CD4-positive, alpha-beta T cell treated with Interleukin-15 for 4 hours (primary cell): ENCODE measurements at regions not wholly inside any gene's neighbourhood (a gene's known extent, or its start where the extent isn't known, plus 50 kb on each side); places are given as distances from the start of the nearest gene placed in this dataset.

ENCODE experiments used
- DNase-seq: peaks from one replicate; pipeline ENCODE4 v3.0.0-alpha.2; 2020; ENCODE audit warnings: low spot score

DNA sequence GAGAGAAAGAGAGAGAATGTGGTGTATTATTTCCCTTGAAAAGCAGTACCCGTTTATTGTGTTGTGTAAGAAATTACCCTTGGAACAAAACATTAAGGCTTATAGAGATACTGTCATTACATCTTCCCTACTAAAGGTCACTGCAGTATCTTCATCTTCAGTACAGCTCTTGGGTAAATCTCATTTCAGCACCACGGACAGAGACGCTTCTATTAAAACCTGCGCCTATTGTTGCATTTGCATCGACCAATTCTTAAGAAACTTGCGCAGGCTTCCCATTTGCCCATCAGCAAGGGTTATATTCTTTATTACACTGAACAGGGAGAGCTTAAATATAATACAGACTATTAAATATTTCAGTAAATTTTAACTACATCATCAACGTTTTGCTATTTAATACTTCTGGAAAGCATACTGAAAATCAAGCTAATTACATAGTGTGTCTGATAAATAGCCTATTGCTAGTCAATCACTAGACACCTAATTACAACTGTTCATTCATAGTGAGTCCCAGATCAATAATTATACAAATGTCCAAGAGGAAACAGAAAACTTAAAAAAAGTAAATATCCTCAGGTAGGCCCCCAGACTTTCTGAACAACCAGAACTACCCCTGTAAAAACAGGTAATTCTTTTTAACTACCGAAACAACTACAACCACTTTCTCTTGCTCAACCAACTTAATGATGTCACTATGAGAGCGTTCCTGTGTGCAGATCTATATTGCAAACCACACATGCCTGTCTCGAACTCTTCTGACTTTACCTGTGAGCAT is 350.6 kb downstream of the LIG4 start:
- no peak for DNase-seq

DNA sequence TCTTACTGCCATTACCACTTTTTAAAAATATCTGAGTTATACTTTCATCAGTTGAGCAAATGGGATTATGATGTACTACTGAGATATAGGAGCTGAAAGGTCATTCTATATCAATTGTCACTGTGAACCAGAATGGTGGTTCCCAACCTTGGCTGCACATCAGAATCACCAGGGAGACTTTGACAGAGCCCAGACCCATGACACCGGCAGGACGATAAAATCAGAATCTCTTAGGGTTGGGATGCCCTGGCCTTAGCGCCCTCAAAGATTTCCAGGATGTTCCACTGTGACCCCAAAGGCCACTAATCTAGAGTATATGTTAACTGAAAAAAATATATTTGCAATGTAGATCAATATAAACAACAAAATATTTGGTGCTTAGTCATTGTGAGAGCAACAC is 355.1 kb downstream of the LIG4 start:
- no peak for DNase-seq

DNA sequence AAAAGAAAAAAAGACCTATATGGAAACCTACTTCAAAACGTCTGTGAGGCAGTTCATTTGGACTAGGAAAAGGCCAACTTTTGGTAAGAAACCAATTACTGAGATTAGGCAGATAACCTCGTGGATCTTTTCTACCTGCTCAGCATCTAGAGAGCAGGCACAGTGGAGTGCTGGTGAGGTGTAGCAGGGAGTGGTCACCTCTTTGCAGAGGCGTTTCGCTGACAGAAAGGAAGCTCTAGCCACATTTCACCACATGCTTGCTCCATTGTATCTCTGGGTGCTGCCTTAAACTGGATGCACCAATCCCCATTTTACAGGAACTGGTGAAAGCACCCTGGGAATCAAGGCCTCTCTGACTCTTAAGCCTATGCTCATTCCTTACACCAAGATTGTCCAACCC is 360.5 kb downstream of the LIG4 start:
- no peak for DNase-seq

DNA sequence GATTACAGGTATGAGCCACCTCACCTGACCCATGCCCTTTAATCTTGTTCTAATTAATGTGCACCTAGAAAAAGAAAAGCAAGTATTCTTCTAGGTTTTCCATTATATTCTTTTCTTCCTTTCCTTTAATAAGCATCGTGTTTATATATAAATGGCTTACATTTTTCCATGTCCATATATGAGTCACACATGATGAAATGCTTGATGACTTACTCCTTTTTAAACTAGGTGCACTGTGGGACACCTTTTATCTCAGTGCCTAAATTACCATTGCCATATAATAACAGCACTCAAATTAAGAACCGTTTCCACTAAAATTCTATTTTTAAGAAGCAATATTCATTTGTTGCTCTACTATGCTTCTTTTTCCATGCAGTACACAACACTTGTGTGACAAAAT is 363.3 kb downstream of the LIG4 start:
- no peak for DNase-seq

DNA sequence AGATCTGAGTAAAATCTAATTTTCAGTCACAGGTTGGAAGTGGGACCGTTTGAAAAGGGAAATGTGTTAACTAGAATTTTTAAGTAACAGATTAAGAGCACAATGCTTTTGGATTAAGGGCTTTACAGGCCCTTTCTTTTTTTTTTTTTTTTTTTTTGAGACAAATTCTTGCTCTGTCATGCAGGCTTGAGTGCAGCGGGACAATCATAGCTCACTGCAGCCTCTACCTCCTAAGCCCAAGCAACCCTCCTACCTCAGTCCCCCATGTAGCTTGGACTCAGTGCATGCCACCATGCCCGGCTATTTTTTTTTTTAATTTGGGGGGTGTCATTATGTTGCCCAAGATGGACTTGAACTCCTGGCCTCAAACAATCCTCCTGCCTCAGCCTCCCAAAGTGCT is 363.7 kb downstream of the LIG4 start:
- DNase-seq: no peak

DNA sequence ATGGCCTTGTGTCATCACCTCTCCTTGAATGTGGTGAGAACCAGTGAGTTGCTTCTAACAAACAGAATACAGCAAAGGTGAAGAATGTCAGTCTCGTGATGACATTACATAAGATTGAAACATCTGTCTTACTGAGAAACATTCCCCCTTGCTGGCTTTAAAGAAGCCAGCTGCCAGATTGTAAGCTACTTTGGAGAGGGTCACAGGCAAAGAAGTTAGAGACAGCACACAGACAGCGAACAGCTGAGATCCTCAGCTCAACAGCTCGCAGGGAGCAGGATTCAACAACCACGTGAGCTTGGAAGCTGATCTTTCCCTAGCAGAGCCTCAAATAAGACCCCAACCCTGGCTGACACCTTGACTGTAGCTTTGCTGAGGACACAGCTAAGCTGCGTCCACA is 367.9 kb downstream of the LIG4 start:
- DNase-seq: no peak

DNA sequence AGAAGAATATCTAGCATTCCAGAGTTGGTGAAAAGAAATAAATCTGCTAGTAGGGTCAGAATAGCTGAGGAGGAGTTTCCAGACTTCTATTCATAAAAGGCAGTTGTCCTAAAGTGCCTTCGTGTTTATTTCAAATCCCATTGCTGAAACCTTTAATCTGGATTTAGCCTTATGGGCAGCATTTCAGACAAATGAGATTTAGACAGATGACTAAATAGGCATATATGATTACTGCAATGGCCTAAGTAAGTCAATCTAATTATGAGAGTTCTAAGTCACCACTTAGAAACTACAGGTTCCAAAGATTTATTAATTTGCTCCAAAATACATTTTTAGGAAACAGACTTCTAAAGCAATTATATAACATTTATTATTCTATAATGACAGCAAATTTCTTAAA is 368.7 kb downstream of the LIG4 start:
- no peak for DNase-seq

DNA sequence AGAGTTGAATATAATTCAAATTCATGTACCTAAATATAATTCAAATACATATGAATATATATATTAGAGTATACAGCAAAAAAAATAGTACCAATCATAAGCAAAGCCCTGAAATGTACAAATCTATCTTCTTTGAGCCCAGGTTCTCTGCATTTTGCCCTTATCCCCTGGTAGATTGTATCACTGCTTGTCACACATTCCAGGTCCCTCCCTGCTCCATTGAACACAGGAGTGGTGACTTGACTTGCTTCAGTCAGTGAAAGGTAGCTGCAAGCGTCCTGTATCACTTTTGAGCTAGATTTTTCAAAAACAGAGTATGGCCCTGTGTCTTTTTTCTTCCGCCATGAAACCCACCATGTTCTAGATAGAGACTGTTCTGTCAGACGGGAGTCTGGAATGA is 369.4 kb downstream of the LIG4 start:
- DNase-seq: no peak

DNA sequence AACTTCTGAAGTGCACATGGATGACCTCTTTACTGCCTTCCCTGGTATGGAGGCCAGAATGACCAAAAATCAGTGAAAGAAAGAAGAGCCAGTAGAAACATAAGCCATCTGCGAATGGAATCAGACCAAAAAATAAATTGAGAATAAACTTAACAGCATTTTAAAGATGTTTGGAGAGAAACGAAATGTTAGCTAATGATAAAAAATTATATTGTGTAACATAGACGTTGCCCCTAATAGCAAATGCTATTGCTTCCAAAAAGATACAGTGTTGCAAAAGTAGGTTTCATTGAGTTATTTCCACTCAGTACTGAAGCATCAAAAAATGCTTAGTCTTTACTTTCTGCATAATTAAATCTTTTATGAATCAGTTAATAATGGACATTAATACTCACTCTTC is 371.7 kb downstream of the LIG4 start:
- DNase-seq: no peak

DNA sequence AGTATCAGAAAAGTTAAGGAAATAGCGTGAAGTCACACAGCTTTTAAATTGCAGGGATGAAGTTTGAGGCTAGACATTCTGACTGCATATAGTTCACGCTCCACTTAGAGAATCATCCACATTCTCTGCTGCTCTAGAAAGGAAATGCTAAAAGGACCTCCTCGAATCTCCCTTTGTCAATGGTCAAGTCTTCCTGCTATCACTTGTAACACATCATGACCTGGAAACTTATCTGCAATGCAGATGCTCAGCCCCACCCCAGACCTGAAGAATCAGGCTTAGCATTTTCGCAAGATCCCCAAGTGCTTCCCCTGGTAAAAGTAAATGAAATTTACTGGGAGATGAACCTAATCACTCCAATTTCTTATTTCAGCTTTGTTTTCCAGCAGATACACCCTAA is 372.1 kb downstream of the LIG4 start:
- DNase-seq: no peak

DNA sequence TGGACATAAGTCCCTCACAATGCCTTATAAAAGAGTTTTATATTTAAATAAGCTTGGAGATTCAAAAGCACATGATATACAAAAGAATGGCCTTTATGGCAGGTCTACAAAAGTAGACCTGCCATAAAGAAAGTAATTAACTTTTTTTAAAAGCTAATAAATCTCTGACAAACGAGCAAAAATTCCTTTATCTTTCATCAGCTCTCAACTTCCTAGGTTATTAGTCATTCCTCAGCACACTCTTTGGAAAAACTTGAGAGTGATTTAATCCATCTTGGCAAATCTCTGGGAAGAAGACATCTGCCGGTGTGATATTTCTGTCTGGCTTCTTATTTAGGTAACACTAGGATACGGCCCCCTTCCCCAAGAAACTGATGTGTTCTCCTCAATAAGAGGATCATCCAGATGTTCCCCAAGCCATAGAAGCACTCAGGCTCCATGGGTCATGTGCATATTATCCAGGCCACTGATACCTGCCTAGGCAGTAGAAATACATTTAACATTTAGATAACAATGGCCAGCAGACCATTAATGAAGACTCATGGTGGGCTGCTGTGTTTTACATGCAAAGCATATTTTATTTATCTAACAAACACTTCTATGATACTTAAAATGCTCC is 372.7 kb downstream of the LIG4 start:
- DNase-seq: no peak

DNA sequence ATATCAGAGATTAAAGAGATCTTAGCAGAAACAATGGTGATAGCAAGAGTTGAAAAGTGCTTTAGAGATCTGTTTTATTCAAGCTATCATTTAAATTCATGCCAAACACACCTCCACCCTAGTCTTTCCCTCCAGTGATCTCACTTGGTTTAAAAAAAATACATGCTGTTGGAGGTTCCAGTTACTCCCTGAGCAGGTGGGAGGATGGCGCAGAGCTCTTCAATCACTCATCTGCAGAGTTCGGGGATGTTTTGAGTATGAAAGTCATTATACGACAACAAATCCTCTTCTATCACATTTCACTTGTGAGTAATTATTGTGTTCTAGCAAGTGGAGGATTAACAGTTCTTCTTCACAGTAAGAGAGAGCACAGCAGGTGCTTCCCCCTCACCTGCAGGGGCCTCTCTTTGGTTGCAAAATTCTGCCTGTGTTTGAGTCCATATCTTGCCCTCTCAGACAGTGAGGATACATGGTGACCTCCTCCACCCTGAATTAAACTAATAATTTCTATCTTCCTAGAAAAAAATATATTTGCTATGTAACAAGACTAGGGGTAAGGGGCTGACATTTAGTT is 376.7 kb downstream of the LIG4 start:
- no peak for DNase-seq

DNA sequence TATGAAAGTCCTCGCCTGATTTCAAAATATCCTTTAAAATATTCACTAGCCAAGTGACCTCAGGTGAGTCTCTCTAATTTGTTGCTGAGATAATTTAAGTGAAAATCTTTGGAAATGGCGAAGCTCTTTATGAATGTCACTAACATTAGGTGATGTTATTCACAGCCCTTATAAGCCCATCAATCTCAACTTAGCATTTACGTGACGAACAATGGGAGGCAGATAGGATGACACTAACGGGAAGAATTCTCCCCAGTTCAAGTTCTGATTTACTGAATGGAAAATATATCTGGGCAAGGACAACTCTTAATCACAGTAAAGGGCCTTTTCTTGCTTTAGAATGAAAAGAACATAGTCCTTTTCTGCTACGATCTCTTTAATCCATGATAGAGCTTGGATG is 378.7 kb downstream of the LIG4 start:
- DNase-seq: no peak

DNA sequence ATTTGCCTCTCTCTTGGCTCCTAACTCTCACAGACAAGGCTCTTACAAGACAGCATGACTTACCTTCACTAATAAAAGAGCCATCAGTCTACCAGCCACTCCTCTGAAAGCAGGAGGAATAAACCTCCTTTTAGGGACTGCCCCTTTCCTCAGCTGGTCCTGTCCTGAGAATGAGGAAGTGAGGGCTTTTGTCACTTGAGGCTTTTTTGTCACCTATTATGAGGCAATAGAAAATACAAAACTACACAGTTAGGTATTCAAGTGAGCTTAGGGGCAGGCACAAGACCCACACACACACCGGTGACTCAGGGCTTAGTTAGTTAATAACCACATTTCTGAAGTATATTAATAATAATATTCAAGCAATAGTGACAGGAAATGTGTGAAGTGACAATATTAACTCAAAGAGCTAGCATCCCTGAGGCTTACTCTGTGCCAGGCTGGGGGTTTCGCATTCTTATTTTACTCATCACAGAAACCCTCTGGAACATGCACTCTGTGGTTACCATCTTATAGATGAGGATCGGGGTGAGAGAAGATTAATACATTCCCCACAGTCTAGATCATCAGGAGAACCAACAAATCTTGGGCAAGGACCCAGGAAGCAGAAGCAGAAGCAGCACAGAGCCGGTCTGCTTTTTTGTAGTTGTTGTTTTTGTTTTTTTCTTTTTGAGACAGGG is 379.9 kb downstream of the LIG4 start:
- no peak for DNase-seq

DNA sequence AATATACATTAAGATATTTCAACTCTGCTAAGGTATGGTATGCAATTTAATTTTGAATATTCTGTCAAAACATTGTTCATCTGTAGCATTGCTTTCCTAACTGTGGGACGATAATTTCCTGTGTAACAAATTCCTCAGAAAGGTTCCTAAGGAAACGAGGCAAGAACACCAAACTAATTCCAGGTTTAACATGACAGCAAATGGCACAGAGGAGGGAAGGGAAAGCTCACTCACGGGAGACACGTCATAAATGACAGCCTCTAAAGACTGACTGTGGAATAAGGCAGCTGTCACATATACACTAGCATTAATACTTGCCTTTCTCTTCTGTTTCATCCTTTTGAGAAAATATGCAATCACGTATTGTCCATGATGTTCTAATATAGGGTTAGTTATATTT is 380.6 kb downstream of the LIG4 start:
- no peak for DNase-seq

DNA sequence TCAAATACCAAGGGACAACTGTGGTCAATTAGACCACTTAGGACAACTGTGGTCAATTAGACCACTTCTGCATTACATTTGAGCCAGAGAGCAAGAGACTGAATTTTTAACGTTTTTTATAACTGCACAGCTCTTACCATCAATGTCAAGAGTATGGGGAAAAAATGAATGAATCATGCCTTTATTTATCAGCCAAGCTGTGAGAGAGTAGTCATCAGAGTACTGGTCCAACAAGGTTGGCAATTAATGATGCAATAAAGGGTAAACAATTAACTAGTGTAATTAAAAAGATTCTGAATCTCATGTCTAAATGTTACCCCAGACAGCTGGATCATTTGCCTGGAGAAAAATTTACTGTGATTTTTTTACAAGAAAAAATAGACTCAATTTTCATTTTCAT is 381.1 kb downstream of the LIG4 start:
- no peak for DNase-seq

DNA sequence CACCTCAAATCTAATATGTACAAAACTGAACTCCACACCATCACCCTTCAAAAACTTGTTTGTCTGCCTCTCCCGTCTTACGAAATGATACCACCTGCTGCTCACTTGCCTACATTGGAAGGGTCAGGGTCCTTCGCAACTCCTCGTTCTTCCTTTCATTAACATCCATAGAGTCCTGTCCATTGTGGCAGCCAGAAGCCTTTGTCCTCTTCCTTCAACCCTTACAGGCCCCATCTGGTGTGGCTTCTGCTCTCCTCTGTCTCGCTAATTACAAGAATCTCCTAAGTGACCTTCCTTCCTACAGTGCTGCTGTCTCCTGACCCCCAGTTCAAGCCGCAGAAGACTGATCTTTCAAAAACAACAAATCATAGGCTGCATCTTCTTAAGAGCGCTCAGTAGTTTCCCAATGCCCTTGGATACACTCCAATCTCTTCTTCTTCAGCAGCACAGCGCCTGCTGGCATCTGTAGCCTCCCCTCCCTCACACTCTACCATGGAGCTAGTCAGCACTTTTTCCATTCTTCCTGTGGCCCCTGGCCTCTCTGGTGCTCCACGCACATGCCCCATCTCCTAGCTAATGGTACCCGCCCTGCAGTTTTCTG is 382.7 kb downstream of the LIG4 start:
- DNase-seq: no peak

DNA sequence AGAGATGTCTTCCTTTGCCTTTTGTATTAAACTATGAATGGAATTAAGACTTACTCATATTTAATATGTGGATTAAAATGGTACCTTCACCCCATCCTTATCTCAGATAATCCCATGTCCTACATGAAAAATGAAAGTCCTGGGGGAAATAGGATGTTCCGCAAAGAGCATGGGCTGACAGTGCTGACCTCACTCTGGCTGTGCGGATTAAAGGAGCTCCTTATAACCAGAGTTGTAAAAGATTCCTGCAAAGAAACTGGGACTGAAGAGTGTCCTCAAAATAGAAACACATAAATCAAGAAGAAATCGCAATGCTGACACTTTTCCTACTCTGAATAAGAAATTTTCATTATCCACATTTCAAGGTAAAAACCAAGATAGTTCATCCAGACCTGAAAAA is 384.5 kb downstream of the LIG4 start:
- DNase-seq: no peak

DNA sequence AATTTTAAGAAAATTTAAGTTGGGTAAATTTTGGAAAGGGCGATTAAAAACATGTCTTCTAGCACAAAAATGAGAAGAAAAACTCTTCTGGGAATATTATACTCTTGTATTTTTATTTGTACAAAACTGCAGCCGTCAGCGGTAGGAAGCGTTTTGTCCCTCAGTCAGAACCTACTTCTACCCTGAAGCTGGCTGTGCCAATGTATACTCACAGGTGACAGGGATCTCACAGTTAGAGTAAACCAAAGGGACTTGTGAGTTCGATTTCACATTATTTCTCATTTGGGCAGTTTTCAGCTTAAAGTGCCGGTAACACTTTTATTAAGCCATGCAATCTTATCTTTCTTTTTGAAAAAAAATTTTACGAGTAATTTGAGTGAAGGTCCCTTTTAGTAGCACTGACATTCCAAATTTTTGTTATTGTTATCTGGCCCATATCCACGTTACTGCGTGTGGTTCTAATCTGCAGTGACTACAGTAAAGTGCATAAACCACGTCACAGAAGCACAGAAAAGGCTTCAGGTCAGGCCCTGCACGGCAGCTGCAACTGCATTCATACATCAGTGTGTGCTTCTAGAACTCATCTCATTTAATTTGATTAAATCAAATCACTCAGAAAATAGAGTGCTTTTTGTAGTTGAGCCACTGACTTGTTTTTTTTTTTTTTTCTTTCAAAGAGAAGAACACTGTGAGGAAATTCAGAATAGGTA is 387.3 kb downstream of the LIG4 start:
- no peak for DNase-seq

DNA sequence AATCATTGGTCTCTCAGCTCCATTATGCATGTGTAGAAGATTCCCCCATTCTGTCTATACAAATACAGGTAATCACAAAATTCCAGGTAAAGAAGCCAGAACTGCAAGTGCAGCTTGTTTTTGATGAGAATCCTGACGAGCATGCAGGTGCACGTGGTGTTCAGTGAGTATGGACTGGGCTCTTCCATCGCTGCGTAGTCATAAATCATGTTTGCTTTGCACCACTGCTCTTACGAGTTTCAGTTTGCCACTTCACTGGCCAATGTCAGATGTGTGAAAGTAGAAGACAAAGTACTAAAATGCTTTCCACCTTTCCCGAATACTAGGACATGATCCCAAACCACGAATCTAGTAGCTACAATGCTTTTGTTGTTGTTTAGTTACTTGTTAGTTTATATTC is 390.7 kb downstream of the LIG4 start:
- DNase-seq: no peak

DNA sequence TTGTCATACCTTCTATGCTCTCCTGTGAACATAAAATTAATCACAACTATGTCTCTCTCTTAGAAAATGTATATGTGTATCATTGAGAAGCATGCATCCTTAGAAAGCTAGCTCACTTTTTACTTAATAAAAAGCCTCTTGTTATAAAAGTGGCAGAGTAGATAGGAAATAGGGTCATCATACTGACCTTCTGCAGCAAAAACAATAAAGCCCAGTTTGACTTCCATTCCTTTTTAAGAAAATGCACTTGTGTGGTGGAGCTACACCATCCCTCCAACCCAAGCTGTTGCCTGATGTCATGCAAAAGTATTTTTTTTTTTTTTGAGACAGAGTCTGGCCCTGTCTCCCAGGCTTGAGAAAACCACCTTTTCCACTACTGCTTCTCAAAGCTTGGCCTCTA is 393.3 kb downstream of the LIG4 start:
- DNase-seq: no peak

DNA sequence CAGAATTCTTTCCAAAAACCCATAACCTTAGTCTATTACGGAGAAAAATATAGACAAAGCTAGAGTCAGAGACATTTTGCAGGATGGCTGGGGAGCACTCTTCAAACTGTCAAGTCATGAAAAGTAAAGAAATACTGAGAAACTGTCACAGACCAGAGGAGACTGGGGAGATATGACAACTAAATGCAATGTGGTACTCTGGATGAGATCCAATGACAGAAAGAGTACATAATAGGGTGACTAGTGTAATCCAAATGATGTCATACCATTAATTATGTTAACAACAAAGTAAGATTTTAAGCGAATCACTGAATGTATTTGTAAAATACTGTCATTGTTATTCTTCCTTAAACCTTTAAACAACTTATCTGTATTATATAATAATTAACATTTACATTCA is 393.8 kb downstream of the LIG4 start:
- no peak for DNase-seq
